ENCODE measurements at regions not wholly inside any gene's neighbourhood (a gene's known extent, or its start where the extent isn't known, plus 50 kb on each side); places are given as distances from the start of the nearest gene placed in this dataset.

DNA sequence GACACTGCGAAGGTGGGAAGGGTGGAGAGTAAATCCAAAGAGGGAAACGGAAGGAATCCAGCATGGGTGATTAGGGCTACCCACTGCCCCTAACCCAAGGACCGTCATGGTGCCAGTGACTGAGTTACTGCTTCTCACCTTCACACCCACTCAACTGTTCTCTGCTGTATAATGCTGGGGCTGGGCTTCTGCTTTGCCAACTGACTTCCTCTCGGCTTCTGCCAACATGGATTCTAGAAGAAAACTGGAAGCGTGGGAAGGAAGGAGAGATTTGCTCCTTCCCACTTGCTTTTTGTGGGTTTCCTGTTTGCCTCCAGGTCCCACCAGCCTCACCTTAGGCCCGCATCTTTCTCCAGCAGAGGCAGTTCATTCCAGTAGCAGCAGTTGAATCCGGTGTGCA is 153.5 kb upstream of the RAI14 start:
- H3K9ac ChIP-seq (ENCODE audit: low read length), result no peak overlapping the region
- H3K4me3 ChIP-seq (ENCODE audit: low read length), result no peak overlapping the region
- no peaks in the 10 kb centered on the region for H3K9me3 ChIP-seq (ENCODE audit: low read length)
- H4K20me1 ChIP-seq (ENCODE audit: insufficient read depth), result no peaks in the 10 kb centered on the region
- no peaks in the 10 kb centered on the region for H3K36me3 ChIP-seq (ENCODE audit: insufficient read depth, low read length)
- no peaks in the 10 kb centered on the region for H3K79me2 ChIP-seq (replicated peaks; ENCODE audit: insufficient read depth, low read length)
- no peak overlapping the region for H3K4me2 ChIP-seq (ENCODE audit: low read length)
- no peaks in the 10 kb centered on the region for H3K27me3 ChIP-seq (ENCODE audit: insufficient read depth, low read depth, low read length)
- no peak overlapping the region for H3K27ac ChIP-seq (ENCODE audit: low read length)
- no peak overlapping the region for H2AFZ ChIP-seq (ENCODE audit: low read depth, low read length)
- H3F3A ChIP-seq (ENCODE audit: insufficient read depth, low read length, poor library complexity, severe bottlenecking), result no peaks in the 10 kb centered on the region
- H3K9me2 ChIP-seq (ENCODE audit: insufficient read depth, low read length), result no peaks in the 10 kb centered on the region
- no peak for TF ChIP-seq SMC3 (conservative IDR thresholded peaks at IDR 0.05; ENCODE audit: poor library complexity)
- no peak for TF ChIP-seq EP300 (conservative IDR thresholded peaks at IDR 0.05; ENCODE audit: poor library complexity, severe bottlenecking)
- no peak for TF ChIP-seq POLR2AphosphoS5 (IDR thresholded peaks at IDR 0.05)
- no peak for TF ChIP-seq TAF1 (IDR thresholded peaks at IDR 0.05; ENCODE audit: low read depth)
- TF ChIP-seq MXI1 (conservative IDR thresholded peaks at IDR 0.05; ENCODE audit: poor library complexity, severe bottlenecking), result no peak
- TF ChIP-seq EZH2 (IDR thresholded peaks at IDR 0.05; ENCODE audit: borderline replicate concordance, insufficient read depth, low read length, poor library complexity, severe bottlenecking), result no peak
- TF ChIP-seq, protein P1, sequence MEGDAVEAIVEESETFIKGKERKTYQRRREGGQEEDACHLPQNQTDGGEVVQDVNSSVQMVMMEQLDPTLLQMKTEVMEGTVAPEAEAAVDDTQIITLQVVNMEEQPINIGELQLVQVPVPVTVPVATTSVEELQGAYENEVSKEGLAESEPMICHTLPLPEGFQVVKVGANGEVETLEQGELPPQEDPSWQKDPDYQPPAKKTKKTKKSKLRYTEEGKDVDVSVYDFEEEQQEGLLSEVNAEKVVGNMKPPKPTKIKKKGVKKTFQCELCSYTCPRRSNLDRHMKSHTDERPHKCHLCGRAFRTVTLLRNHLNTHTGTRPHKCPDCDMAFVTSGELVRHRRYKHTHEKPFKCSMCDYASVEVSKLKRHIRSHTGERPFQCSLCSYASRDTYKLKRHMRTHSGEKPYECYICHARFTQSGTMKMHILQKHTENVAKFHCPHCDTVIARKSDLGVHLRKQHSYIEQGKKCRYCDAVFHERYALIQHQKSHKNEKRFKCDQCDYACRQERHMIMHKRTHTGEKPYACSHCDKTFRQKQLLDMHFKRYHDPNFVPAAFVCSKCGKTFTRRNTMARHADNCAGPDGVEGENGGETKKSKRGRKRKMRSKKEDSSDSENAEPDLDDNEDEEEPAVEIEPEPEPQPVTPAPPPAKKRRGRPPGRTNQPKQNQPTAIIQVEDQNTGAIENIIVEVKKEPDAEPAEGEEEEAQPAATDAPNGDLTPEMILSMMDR (IDR thresholded peaks at IDR 0.05; ENCODE audit: poor library complexity, severe bottlenecking), result no peak
- TF ChIP-seq, protein P2, sequence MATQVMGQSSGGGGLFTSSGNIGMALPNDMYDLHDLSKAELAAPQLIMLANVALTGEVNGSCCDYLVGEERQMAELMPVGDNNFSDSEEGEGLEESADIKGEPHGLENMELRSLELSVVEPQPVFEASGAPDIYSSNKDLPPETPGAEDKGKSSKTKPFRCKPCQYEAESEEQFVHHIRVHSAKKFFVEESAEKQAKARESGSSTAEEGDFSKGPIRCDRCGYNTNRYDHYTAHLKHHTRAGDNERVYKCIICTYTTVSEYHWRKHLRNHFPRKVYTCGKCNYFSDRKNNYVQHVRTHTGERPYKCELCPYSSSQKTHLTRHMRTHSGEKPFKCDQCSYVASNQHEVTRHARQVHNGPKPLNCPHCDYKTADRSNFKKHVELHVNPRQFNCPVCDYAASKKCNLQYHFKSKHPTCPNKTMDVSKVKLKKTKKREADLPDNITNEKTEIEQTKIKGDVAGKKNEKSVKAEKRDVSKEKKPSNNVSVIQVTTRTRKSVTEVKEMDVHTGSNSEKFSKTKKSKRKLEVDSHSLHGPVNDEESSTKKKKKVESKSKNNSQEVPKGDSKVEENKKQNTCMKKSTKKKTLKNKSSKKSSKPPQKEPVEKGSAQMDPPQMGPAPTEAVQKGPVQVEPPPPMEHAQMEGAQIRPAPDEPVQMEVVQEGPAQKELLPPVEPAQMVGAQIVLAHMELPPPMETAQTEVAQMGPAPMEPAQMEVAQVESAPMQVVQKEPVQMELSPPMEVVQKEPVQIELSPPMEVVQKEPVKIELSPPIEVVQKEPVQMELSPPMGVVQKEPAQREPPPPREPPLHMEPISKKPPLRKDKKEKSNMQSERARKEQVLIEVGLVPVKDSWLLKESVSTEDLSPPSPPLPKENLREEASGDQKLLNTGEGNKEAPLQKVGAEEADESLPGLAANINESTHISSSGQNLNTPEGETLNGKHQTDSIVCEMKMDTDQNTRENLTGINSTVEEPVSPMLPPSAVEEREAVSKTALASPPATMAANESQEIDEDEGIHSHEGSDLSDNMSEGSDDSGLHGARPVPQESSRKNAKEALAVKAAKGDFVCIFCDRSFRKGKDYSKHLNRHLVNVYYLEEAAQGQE (IDR thresholded peaks at IDR 0.05; ENCODE audit: borderline replicate concordance), result no peak
- no peak for TF ChIP-seq RAD21 (conservative IDR thresholded peaks at IDR 0.05)

DNA sequence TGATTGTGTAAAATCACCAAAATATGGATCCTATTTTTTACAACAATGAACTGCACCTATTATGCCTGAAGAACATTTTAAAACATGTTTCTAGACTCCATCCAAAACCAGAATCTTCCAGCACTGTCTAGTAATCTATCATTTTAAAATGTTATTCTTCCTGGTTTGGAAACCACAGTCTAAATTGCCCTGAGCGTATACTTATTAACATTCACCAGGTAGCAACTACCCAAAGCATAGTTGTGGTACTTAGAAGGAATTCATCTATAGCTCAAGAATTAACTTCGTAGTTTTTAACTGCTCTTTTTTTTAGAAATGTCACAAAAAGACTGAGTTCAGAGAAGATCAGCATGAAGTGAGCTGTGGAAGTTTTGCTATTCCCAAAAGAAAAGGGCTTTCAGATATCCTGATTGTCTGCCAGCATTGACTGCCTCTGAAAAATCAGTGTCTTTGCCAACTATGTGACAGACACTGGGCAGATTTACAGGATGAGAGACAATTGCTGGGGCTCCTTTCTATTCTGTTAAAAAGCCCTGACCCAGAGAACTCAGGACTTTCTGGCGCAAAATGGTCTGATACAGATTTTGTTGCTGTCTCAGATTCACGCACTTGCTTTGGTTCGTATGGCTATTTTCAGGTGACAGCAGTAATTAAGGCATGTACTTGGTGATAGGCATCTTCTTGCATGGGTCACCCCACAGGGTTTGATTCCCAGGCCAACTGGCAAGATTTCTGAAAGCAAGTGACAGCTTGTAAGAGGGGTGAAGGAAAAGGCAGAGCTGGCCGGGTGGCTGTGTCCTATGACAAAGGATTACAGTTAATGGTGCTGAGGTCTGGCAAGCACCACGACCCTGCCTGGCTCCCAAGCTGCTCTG is 152.5 kb upstream of the RAI14 start:
- H3K27me3 ChIP-seq (ENCODE audit: insufficient read depth, low read depth, low read length), result no peaks in the 10 kb centered on the region
- no peak overlapping the region for H3K9ac ChIP-seq (ENCODE audit: low read length)
- no peak overlapping the region for H2AFZ ChIP-seq (ENCODE audit: low read depth, low read length)
- H3K4me3 ChIP-seq (ENCODE audit: low read length), result no peak overlapping the region
- H3K9me3 ChIP-seq (ENCODE audit: low read length), result no peaks in the 10 kb centered on the region
- no peaks in the 10 kb centered on the region for H4K20me1 ChIP-seq (ENCODE audit: insufficient read depth)
- no peaks in the 10 kb centered on the region for H3K36me3 ChIP-seq (ENCODE audit: insufficient read depth, low read length)
- no peaks in the 10 kb centered on the region for H3K79me2 ChIP-seq (replicated peaks; ENCODE audit: insufficient read depth, low read length)
- H3K27ac ChIP-seq (ENCODE audit: low read length), result no peak overlapping the region
- no peak overlapping the region for H3K4me2 ChIP-seq (ENCODE audit: low read length)
- no peaks in the 10 kb centered on the region for H3F3A ChIP-seq (ENCODE audit: insufficient read depth, low read length, poor library complexity, severe bottlenecking)
- no peaks in the 10 kb centered on the region for H3K9me2 ChIP-seq (ENCODE audit: insufficient read depth, low read length)
- TF ChIP-seq SMC3 (conservative IDR thresholded peaks at IDR 0.05; ENCODE audit: poor library complexity), result no peak

All from neural cell (in vitro differentiated cells).